Activated CD4-positive, alpha-beta T cell treated with anti-CD3 and anti-CD28 coated beads for 36 hours (primary cell): ENCODE measurements at regions not wholly inside any gene's neighbourhood (a gene's known extent, or its start where the extent isn't known, plus 50 kb on each side); places are given as distances from the start of the nearest gene placed in this dataset.

Experiments used
- ATAC-seq: fragments of 200-7000 bp; cut with Tn5 transposase; one replicate; pipeline ENCODE4 v1.10.0; 2021; ENCODE audit warnings: mild to moderate bottlenecking, moderate library complexity
- CTCF ChIA-PET: fragments of 350-600 bp; sonication (Branson Sonifier 250); formaldehyde crosslinking; loops from one replicate; lab custom pipeline; 2021; ENCODE audit warnings: antibody characterized with exemption; lab: Charles Lee
- POLR2A ChIA-PET: fragments of 350-600 bp; sonication (Branson Sonifier 250); formaldehyde crosslinking; loops from one replicate; lab custom pipeline; 2021; ENCODE audit warnings: antibody characterized with exemption, inconsistent platforms; lab: Charles Lee
- DNase-seq: peaks from one replicate; pipeline ENCODE4 v3.0.0-alpha.2; 2020
- H3K27ac Mint-ChIP-seq: one replicate; pipeline ENCODE4 v1.8.0; 2021; ENCODE audit warnings: mixed read lengths
- H3K27me3 Mint-ChIP-seq: one replicate; pipeline ENCODE4 v1.8.0; 2021; ENCODE audit warnings: mixed read lengths
- H3K36me3 Mint-ChIP-seq: one replicate; pipeline ENCODE4 v1.8.0; 2021; ENCODE audit warnings: low read depth, mixed read lengths
- H3K4me1 Mint-ChIP-seq: one replicate; pipeline ENCODE4 v1.8.0; 2021; ENCODE audit warnings: mixed read lengths
- H3K4me3 Mint-ChIP-seq: one replicate; pipeline ENCODE4 v1.8.0; 2021; ENCODE audit warnings: mild to moderate bottlenecking, moderate library complexity, mixed read lengths
- H3K9me3 Mint-ChIP-seq: one replicate; pipeline ENCODE4 v1.8.0; 2021; ENCODE audit warnings: low read depth, mixed read lengths
- intact Hi-C, 2 experiments: fragments of 100-400 bp; cut with DNase I in 1 of 2; cut with micrococcal nuclease in 1 of 2; formaldehyde crosslinking; loops; one replicate each; pipeline versions ENCODE4 v1.14.2 to v1.15.1; 2022 to 2024; cut with DNase I, micrococcal nuclease

DNA sequence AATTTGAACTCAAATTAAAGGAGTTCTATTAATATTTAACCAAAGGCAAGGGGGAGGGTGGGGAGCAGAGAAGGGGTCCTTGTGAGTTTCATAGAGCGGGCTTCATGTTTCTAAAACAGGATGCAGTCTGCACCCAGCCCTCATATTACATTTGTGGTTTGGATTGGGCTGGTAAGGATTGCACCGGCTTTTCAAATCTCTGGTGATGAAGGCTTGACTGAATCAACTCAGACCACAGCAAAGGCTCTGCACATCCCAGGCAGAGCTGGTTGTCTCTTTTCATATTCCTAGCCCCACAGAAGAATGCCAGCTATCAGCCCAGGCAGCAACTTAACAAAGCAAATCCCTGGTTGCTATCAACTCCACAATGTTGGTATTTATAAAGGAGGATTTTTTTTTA is 1221.4 kb downstream of the VRK1 start:
- H3K27me3 Mint-ChIP-seq, result no peaks in the 10 kb centered on the region
- H3K27ac Mint-ChIP-seq, result no peak overlapping the region
- no peaks in the 10 kb centered on the region for H3K9me3 Mint-ChIP-seq
- intact Hi-C loops, result no loop called here
- H3K36me3 Mint-ChIP-seq, result no peaks in the 10 kb centered on the region
- ChIA-PET POLR2A (no interaction called here), CTCF (no interaction called here)
- H3K4me1 Mint-ChIP-seq, result peaks cover 71% of the 10 kb centered on the region
- ATAC-seq (peak; percentile 89), DNase-seq (peak; percentile 47)
- no peak overlapping the region for H3K4me3 Mint-ChIP-seq

DNA sequence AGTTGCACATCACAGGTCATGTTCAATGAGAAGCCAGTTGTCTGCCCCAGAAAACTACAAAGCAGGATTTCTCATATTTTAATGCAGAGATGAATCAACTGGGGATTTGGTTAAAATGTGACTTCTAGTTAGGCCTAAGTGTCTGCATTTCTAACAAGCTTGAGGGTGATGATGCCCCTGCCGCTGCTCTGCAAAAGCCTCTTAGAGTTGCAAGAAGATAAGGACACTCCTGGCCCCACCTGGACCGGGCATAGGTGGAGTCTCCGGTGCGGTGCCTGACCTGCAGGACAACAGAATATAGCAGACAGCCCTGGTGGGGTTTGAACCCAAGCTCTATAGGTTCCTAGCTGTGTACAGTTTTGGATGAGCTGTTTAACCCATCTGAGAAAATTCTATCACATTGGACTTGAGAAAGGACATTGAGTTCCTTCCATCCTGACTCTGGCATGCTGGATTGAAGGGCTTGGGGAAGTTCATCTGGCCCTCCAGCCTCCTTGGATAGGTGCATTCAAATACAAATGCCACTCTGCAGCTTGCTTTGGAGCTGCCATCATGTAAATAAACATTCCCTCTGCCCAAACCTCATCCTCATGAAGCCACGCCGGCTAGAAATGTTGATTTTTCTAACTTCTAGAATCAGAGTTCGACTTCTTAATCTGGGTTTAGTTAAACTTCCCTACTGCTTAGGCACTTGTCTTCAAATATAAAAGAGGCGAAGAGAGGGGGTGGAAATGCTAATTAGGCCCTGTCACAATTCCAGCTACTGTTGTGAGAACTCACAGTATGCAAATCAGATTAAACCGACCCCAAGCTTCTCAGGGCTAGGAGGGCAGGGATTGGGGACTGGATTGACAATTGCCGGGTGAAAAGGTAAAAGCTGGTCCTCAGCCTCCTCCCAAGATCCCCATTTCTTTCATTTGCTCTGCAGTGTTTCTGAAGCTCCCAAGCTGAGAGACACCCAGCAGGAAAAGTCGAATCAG is 1225.6 kb downstream of the VRK1 start:
- no peaks in the 10 kb centered on the region for H3K9me3 Mint-ChIP-seq
- DNase-seq (no peak), ATAC-seq (no peak)
- intact Hi-C loops, result no loop called here
- H3K27ac Mint-ChIP-seq, result no peak overlapping the region
- ChIA-PET CTCF (interaction anchor here (0.8 to 1.2 kb wide), 4 partner anchors 9 to 811 kb away, joined by 3 to 5 read pairs (median 3); no protein-coding TSS in a partner anchor), POLR2A (interaction anchor here (0.7 kb wide), 1 partner anchor 592 kb away, joined by 3 read pairs; no protein-coding TSS in a partner anchor)
- H3K27me3 Mint-ChIP-seq, result no peaks in the 10 kb centered on the region
- no peak overlapping the region for H3K4me3 Mint-ChIP-seq
- no peaks in the 10 kb centered on the region for H3K36me3 Mint-ChIP-seq
- H3K4me1 Mint-ChIP-seq, result peaks cover 34% of the 10 kb centered on the region

DNA sequence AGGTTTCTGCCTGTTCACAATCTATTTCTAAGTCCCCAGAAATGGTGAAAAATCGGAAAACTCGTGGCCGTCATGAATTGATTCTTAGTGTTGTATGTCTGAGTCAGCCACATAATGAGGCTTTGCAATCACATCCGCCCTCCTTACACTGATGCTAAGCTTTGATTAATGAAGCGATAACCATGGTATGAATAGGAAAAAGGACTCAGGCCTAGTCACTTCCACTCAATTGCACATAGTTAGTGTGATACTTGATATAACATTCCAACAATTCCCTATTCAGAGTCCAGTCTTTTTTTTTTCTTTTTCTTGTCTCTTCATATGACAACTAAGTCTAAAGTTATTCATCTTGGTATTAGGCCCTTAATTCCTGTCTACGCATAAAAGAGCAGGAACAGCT is 1231.0 kb downstream of the VRK1 start:
- no peaks in the 10 kb centered on the region for H3K27me3 Mint-ChIP-seq
- no peaks in the 10 kb centered on the region for H3K36me3 Mint-ChIP-seq
- H3K9me3 Mint-ChIP-seq, result peaks cover 8% of the 10 kb centered on the region
- DNase-seq (no peak), ATAC-seq (no peak)
- no peak overlapping the region for H3K27ac Mint-ChIP-seq
- peaks cover 2% of the 10 kb centered on the region for H3K4me1 Mint-ChIP-seq
- intact Hi-C loops, result no loop called here
- ChIA-PET CTCF (interaction anchor here (1.3 kb wide), 1 partner anchor 52 kb away, joined by 3 read pairs; no protein-coding TSS in a partner anchor), POLR2A (no interaction called here)
- no peak overlapping the region for H3K4me3 Mint-ChIP-seq

DNA sequence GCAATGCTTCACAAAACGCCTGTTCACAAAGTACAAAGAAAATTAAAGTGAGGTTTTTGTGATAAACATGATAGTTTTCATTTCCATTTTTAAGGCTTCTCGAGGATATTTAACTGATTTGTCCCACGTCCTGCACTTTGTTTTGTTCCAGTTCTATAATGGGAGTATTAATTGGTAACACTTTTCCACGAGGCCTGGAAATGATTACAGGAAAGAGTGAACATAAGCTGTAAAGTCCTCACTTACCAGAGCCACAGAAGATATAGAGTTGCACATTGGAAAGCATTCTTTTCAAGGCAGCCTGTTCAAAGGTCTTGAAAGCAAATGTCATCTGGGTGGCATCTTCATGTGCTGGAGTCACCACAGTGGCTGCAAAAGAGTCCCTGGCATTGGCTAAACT is 1236.6 kb downstream of the BCL11B start:
- Mint-ChIP-seq H3K4me3 (no peak overlapping the region), H3K27me3 (no peaks in the 10 kb centered on the region), H3K27ac (no peak overlapping the region), H3K36me3 (no peaks in the 10 kb centered on the region), H3K9me3 (peaks cover 8% of the 10 kb centered on the region), H3K4me1 (no peaks in the 10 kb centered on the region)
- intact Hi-C loops, result no loop called here
- ChIA-PET POLR2A (no interaction called here), CTCF (no interaction called here)
- DNase-seq (no peak), ATAC-seq (no peak)

DNA sequence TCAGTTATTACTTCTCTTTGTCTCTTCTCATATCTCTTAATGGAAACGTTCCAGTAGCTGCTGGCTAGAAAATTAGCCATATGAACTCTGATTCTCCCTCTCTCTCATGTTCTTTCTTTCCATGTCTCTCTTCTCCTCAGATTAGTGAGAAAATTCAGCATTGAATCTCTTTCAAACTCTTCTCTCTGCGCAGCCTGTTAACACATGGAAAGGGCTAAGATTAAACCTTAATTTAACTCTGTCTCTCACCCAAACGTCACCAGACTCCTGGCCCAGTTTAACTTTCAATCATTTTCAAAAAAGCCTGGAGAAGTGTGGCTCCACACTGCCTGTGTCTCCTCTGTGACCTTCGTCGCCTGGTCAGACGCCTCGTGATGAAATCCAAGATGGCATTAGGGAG is 1234.2 kb downstream of the BCL11B start:
- ATAC-seq (no peak), DNase-seq (no peak)
- Mint-ChIP-seq H3K27ac (no peak overlapping the region), H3K36me3 (no peaks in the 10 kb centered on the region), H3K4me1 (peaks cover 6% of the 10 kb centered on the region), H3K9me3 (peaks cover 2% of the 10 kb centered on the region), H3K27me3 (no peaks in the 10 kb centered on the region), H3K4me3 (no peak overlapping the region)
- ChIA-PET CTCF (no interaction called here), POLR2A (no interaction called here)
- intact Hi-C loops, result no loop called here

DNA sequence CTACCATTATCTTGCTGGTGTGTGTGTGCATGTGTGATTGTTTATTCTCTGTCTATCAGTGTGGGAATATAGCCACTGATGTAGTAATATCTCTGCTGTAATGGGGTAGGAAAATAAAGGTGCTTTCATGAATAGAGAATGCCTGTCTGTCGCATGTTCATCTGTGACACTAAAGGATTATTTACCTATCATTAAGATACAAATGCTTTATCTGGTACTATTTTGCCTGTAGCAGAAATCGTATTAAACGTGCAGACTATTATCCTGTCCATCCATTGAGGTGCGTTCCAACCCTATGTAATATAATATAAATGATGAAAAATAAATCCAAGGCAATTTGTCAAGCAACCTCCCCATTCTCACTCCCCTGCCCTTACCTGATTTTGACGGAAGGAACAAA is 1215.1 kb downstream of the BCL11B start:
- DNase-seq (no peak), ATAC-seq (no peak)
- Mint-ChIP-seq H3K4me3 (no peak overlapping the region), H3K9me3 (no peaks in the 10 kb centered on the region), H3K36me3 (no peaks in the 10 kb centered on the region), H3K27me3 (no peaks in the 10 kb centered on the region), H3K27ac (no peak overlapping the region), H3K4me1 (no peaks in the 10 kb centered on the region)
- intact Hi-C loops, result no loop called here
- CTCF ChIA-PET, result no interaction called here
- POLR2A ChIA-PET, result no interaction called here

DNA sequence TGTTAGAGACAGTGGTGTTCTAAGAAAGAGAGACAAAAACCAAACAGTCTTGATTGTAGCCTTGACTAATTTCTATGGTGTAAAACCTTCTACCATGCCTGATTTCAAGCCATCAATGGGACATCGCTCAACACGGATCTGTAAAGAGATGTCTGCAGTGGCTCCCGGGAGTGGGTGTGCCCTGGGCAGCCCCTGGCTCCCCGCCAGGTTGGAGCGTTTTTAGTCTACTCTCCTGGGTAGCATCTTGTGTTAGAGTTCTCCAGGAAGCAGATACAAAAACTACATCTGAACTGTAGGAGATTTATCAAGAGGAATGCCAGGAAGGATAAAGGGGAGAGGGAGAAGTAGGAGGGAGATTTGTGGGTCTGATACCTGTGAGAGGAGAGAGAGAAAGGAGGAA is 1212.9 kb downstream of the BCL11B start:
- no peaks in the 10 kb centered on the region for H3K9me3 Mint-ChIP-seq
- H3K27ac Mint-ChIP-seq, result no peak overlapping the region
- ChIA-PET POLR2A (no interaction called here), CTCF (no interaction called here)
- intact Hi-C loops, result no loop called here
- DNase-seq, result no peak
- no peak for ATAC-seq
- no peaks in the 10 kb centered on the region for H3K4me1 Mint-ChIP-seq
- H3K36me3 Mint-ChIP-seq, result no peaks in the 10 kb centered on the region
- H3K27me3 Mint-ChIP-seq, result no peaks in the 10 kb centered on the region
- no peak overlapping the region for H3K4me3 Mint-ChIP-seq

DNA sequence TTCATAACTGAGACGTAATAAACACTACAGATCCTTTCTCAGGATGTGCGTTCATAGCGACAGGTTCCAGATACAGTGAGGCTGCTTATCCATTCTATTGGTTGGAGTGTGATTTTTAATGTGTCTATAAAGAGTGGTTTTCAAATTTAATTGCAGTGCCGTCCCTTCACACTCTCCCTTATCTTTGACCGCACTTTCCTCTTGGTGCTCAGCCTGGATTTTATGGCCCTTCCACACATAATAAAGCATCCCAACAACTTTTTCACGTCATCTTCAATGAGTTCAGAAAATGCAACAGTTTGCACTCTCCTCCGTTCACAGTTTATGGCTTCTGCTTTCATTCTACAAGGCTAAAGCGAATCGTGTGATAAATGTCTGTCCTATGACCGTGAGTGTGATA is 1209.9 kb downstream of the BCL11B start:
- no peak overlapping the region for H3K27ac Mint-ChIP-seq
- DNase-seq (no peak), ATAC-seq (no peak)
- intact Hi-C loops, result no loop called here
- H3K4me1 Mint-ChIP-seq, result no peaks in the 10 kb centered on the region
- no peaks in the 10 kb centered on the region for H3K9me3 Mint-ChIP-seq
- ChIA-PET CTCF (interaction anchor here (1.0 kb wide), 2 partner anchors 21 to 37 kb away, joined by 3 read pairs; no protein-coding TSS in a partner anchor), POLR2A (no interaction called here)
- H3K36me3 Mint-ChIP-seq, result no peaks in the 10 kb centered on the region
- no peak overlapping the region for H3K4me3 Mint-ChIP-seq
- H3K27me3 Mint-ChIP-seq, result no peaks in the 10 kb centered on the region

DNA sequence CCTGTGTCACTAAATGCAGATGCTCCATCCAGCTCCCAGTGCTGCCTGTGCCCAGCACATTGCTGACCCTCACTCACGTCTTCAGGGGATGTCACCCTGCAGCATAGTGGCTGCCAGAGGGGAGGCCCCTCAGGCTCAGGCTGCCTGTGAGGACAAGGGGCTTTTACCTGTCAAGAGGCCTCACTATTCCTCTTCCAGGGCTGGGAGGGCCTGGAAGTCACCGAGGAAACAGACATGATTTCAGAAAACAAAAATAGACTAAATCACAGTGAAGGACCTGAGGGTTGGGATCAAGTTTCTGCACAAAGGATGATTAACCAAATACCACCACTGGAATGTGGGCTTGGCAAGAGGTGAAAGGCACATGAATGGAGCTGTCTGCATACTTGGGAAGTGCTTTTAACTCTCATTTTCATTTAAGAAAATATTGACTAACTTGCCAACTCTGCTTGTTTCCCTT is 1202.3 kb downstream of the BCL11B start:
- intact Hi-C loops, result no loop called here
- POLR2A ChIA-PET, result no interaction called here
- no peaks in the 10 kb centered on the region for H3K9me3 Mint-ChIP-seq
- no peak overlapping the region for H3K4me3 Mint-ChIP-seq
- DNase-seq, result no peak
- no peak for ATAC-seq
- H3K4me1 Mint-ChIP-seq, result peaks cover 3% of the 10 kb centered on the region
- H3K27me3 Mint-ChIP-seq, result no peaks in the 10 kb centered on the region
- no peak overlapping the region for H3K27ac Mint-ChIP-seq
- no peaks in the 10 kb centered on the region for H3K36me3 Mint-ChIP-seq
- CTCF ChIA-PET, result no interaction called here

DNA sequence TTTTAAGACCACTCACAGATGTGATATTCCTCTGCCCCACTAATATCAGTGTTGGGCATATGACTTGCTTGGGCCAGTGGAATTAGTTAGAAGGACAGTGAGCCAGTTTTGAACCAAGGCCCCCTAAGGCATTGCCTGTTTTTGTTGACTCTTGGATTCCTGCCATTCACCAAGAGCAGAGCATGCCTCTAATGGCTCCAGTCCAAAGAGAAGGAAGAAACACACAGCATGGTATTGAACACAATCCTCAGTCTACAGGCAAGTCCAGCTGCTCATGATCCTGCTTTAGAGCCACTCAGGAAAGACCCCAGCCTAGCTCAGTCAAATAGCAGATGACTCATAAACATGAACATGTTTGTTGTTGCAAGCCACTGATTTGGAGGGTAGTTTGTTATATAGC is 1201.5 kb downstream of the BCL11B start:
- ChIA-PET CTCF (interaction anchor here (0.8 to 1.0 kb wide), 3 partner anchors 13 to 109 kb away, joined by 3 to 4 read pairs (median 3); no protein-coding TSS in a partner anchor), POLR2A (no interaction called here)
- Mint-ChIP-seq H3K4me1 (peaks cover 3% of the 10 kb centered on the region), H3K4me3 (no peak overlapping the region), H3K9me3 (no peaks in the 10 kb centered on the region), H3K36me3 (no peaks in the 10 kb centered on the region), H3K27me3 (no peaks in the 10 kb centered on the region), H3K27ac (no peak overlapping the region)
- no peak for ATAC-seq
- intact Hi-C loops, result no loop called here
- DNase-seq, result no peak

DNA sequence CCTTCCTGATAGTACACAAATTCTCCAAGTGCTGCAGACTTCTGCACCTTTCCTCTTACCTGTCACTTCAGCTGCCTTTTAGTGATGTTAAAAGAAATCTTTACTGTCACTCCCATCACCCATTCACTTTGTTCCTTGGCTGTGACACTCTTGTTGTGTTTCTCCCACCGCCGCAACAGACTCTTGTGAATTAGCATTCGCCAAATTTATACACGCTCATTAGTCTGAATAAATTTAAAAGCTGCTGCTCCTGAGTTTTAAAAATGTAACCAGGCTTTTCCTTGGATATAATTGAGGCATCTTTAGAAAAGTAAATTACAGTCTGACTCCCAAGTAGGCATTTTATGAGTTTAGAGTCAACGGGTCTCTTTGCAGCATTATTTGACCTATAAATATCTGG is 1197.9 kb downstream of the BCL11B start:
- Mint-ChIP-seq H3K27me3 (no peaks in the 10 kb centered on the region), H3K9me3 (no peaks in the 10 kb centered on the region), H3K4me1 (peaks cover 3% of the 10 kb centered on the region), H3K4me3 (no peak overlapping the region), H3K36me3 (no peaks in the 10 kb centered on the region), H3K27ac (no peak overlapping the region)
- ChIA-PET CTCF (no interaction called here), POLR2A (no interaction called here)
- intact Hi-C loops, result no loop called here
- ATAC-seq (no peak), DNase-seq (no peak)

DNA sequence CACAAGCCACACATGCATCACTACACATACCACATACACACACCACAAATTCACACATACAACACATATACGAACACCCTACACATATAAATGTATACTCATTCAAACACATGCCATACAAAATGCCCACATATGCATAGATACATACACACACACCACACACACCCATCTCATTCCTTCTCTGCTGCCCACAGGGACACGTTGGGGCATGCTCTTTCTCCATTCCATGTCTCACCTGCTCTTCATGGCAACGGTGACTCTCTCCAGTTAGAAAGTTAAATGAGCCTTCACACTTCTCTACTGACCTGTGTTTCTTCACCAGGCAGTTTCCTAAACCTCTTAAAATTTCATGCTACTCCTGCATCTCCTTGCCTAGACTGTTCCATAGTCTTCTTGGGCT is 1194.8 kb downstream of the BCL11B start:
- POLR2A ChIA-PET, result no interaction called here
- Mint-ChIP-seq H3K9me3 (no peaks in the 10 kb centered on the region), H3K4me3 (no peak overlapping the region), H3K4me1 (peaks cover 6% of the 10 kb centered on the region), H3K36me3 (no peaks in the 10 kb centered on the region), H3K27me3 (no peaks in the 10 kb centered on the region), H3K27ac (no peak overlapping the region)
- ATAC-seq (no peak), DNase-seq (no peak)
- intact Hi-C loops, result no loop called here
- CTCF ChIA-PET, result no interaction called here
